GM19035 (cell line): ENCODE measurements at regions not wholly inside any gene's neighbourhood (a gene's known extent, or its start where the extent isn't known, plus 50 kb on each side); places are given as distances from the start of the nearest gene placed in this dataset.
A peak's percentile ranks its signal among the peaks of the same experiment; 100 is the strongest.

Experiments used
- ATAC-seq: cut with Tn5 transposase; IDR thresholded peaks from one replicate; pipeline ENCODE4 v1.9.1; 2021; ENCODE audit not compliant: unreplicated experiment

DNA sequence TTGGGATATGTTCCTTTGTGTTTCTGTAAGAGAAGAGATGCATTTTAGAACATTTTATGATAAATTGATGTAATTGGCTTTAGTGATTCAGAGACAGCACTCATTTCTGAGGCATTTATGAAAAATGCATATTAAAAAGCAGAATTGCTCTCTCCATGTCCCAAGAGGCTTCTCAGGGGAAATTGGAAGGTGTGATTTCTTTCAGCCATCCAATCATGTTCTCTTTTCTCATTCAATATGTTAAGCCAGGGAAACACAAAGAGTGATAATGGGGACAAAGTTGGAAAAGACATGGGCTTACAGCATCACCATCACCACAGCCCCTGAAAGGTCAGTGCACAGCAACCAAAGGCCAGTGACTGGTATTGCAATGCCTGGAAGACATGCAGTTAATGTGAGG lies 129.9 kb upstream of the COL1A2 start:
- no peak for ATAC-seq

DNA sequence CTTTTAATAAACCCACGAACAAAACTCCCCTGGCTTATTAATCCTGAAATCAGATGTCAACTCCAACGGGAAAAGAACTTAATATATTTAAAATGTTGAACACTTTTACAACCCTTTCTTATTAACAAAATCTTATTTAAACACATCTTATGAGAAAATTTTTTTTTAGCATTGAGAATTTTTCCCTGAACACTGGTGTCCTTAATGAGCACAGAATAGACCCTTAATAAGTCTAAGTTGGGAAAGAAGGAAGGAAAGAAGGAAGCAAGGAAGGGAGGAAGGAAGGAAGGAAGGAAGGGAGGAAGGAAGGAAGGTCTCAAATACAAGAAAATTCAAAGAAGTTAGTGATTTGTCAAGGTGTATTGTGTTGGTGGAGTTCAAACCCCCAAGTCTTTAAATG lies 129.2 kb upstream of the COL1A2 start:
- no peak for ATAC-seq

DNA sequence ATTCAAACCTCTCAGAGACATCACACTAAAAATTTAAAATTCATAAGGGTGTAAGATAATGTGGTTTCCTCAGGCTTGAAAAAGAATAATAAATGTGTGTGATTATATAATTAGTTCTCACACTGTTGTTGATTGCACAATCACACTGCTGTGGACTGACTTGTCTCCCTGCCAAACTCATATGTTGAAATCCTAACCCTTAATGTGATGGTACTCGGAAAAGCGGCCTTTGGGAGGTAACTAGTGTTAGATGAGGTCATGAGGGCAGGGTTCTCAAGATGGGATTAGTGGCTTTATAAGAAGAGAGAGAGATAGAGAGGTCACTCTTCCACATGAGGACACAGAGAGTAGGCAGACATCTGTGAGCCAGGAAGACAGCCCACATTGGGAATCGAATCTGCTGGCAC lies 128.5 kb upstream of the COL1A2 start:
- no peak for ATAC-seq

DNA sequence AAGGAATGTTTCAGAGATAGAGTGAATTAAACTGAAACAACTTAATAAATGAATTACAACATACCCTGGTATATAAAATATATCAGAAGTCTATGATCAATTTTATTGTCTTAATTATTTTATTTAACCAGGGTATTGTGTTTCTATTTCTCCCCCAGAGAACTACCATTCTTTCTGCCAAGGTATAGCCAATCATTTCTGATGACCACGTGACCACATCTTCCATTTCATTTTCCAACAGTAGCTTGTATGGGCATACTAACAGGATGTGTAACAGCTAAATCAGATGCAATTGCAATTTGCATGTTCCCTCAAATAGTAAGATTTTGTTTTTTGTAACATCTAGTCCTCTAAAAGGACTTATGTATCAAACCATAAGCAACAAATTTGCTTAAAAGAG lies 123.9 kb upstream of the COL1A2 start:
- ATAC-seq, result no peak

DNA sequence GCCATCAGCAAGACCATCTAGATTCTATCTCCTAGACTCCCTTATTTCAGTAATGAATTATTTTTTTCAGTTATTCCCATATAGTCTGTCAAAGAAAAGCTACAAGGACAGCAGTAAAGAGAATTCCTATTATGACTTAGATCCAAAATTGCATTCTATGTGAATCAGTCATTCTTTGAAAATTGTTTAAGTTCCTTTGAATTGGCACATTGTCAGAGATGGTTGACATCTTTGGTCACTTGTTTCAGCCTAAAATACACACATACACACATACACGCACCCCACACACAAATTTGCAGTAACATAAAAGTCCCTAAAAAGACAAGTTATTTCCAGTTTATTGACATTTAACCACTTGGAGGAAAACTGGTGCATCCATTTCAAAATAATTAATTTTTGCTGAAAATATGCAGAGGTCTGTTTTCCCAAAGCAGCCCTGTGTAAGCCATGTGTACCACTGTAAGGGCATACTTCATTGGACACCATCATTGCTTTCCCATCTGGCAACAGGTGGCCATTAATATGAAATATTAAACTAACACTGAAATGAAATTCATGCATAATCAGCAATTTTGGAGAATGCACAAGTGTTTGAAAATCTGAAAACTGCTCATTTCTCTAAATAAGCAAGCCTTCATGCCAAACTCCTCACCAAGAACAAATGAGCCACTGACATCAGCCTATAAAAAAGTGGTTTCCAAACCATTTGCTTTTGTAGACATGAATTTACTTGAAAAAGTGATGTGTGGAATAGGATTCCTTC lies 121.7 kb upstream of the COL1A2 start:
- no peak for ATAC-seq

DNA sequence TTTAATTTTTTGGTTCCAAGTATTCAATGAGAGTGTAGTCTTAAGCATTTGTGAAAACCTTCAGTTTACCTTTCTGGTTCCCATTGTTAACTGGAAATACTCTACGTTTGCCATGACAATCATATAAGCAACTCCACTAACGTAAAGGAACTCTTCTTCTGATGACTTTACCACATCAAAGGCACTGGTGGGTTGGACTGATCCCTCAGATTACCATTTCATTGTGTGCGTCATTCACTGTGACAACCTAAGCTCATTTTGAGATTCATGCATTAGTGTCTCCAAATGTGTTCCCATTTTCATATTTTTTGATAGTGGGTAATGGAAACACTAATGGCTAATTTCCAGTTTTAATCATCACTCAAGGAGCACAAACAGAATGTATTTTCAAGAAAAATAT lies 119.9 kb upstream of the COL1A2 start:
- no peak for ATAC-seq

DNA sequence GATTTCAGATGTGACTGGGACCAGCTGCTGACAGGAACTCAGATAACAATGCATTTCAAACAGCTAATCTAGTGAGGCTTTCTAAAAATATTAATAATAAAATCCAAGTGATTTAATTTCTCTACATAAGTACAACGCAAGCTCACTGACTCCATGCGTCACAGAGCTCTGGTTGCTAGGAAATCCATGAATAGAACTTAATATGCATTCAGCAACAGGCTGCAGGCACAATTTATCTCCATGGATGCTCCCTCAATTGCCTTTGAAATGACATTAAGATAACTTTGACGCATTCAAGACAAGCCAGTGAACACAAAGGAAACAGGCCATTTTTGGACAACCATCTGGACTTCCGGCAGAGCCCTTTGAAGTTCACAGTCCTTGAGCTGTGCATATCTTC lies 118.7 kb upstream of the COL1A2 start:
- ATAC-seq, result no peak

DNA sequence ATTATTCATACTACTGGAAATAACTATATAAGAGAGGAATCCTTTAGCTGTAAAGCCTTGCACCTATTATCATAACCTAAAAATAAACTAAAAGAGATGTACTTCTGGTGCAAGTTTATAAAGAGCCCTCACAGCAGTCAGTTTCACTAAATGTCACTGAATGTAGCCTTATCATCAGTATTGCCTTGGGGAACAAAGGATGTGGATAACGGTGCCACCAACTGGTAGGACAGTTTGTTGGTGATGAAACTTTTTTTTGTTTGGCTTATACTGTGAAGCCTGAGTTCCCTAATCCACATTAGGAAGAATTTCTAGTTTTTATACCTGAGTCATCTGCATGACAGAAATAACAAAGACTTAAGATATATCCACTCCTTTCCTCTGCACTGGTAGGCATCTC lies 117.9 kb upstream of the COL1A2 start:
- peak; percentile 56 for ATAC-seq

DNA sequence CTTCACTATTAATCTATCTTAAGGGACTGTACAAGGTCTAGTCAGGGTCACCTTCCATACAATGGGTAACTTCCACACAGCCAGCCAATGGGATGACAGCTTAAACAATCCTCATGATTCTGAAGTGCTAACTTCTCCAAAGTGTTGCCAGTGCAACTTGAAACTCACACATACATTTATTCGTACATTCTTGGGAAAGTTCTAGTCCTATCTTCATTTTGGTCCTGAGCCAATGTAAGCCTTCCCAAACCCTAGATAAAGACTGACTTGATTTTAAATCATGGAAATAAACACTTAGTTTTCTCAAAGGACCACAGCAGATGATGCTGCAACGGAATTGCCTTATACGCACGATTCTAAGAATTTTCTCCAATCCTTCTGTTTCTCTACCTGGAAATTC lies 117.5 kb upstream of the COL1A2 start:
- ATAC-seq, result no peak

DNA sequence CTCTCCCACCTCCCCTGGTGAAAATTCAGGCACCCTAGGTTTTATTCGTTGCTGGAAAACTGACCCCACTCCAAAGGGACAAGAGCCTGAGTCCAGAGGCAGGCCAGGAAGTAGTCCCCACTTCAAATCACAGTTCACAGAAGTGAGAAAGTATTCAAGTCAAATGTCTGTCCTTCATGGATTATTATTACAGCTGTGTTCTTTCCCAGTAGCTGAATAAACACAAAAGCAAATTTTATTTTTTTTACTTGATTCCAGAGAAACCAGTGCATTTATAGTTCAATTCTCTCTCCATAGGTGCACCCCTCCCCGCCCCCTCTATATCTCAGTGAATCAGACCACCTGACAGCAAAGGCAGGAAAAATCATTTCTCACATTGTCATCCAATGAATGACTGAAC lies 113.8 kb upstream of the COL1A2 start:
- ATAC-seq, result no peak

DNA sequence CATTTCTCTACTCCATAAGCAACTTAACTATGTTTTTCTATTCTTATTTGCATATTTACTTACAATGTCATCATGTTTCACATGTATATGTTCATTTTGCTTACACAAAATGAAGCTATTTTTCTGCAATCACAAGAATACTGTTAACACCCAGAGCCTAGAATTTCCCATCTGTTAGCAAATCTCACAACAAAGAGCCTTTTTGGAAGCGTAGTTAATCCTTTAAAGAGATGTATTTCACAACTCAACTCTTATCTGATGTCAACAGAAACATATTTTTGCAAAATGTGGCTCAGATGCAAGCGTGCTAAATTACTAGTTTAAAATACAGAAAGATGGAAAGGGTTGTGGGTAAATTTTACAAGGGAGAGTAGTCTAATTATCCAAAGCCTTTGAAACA lies 110.6 kb upstream of the COL1A2 start:
- ATAC-seq, result no peak

DNA sequence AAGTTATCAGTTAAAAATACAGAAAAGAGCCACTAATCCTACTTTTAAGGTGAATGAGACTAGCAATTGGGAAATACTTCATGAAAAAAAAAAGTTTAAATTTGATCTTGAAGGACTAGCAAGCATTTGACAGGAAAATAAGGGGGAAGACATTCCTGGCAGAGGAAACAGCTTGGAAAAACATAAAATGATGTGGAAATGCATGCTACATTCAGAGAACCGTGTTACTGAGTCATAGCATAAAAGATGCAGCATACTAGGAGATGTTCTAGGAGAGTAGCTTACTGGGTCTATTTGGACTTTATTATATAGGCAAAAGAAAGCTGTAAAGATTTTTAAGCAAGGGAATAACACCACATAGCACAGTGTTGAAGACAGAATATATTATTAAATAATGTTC lies 108.6 kb upstream of the COL1A2 start:
- ATAC-seq, result no peak

DNA sequence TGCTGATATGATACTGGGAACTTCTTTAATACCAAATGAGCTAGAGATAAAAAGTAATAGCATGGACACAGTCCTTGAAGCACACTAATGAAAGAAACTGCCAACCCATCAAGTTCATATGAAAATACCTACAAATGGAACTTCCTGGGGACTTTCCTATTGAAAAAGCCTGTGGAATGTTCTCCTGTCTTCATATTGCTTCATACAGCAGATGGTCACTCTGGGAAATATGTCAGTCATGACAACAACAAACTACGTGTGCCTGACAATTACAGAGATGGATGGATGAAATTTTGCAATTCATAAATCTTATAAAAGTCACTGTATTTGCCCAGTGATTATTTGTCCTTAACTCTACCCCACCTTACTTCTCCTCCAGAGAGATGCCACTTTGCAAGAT lies 106.6 kb upstream of the COL1A2 start:
- no peak for ATAC-seq

DNA sequence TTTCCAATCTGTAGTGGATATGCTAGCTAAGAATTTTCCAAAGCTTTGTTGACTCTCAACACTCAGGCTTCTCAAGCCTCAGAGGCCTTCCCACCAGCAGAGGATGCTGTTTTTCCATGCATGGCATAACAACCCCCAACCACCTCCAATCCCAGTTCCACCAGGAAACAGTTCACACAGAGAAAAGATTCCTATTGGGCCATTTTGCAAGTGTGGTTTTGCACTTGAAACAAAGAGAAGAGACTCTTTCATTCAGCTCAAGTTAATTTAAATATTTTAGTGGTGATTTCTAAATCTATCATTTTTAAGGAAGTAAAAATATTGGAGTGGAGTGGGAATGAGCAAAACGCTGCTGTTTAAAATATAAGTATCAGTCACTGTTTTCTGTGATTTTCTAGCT lies 105.6 kb upstream of the COL1A2 start:
- ATAC-seq, result no peak

DNA sequence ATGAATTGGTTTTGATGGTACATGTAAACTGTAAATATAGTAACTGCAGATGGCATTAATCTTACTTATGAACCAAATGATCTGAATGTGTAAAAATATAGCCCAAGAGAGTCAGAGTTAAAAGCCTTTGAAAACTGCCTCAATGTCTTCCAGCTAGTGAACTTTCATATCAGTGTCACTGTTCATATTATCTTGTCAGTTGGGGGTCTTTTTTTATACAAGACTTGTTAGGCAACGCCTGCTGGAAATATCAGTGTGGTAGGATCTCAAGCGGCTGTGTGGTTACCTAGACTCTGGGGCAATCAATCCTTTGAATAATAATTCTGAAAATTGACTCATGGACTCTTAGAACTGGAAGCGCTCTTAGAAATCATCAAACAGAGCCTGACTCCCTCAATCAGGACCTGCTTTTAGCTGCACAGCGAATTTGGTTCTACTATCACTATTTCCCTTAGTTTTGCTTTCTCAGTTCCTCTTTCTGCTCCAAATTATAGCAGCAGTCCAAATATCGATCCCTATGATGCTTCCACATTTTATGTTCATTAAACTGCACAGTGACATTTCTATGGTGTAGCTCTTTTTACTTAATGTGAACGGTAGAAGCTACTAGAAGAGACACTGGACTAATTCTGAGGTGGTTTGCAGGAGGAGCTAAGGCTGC lies 100.1 kb upstream of the COL1A2 start:
- ATAC-seq, result no peak

DNA sequence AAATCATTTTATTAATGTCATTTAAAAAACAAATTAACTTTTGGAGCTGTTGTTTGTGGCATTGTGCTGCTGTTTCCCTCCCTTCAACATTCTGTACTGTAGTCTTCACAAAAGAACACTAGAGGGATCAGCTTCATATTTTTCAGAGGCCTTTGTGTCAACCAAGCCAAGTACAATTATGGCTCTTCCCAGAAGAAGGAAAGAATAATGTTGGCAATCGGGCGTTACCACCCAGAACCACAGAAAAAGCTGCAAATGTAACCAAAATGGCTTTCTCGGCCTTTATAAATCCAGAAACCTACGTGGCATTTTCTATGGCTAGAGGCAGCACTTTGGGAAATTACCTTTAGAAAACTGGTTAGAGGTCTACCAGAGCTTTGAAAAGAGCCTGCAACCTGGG lies 98.8 kb upstream of the COL1A2 start:
- no peak for ATAC-seq

DNA sequence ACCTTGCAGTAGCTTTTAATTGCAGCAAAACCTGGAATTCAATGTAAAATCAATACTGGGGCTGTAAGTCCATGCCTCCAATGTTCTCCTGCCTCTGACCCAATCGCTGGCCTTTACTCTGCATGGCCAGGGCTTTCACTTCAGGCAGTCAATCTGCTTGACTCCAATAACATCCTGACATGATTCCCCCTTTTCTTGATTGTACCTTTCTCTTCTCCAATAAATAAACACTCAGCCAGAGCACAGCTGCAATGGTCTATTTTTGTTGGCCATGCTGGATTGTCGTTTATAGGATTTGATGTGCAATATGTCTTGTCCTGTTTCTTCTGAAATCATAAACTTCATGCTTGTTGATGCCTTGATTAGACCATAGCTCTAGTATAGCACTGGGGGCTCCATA lies 97.8 kb upstream of the COL1A2 start:
- ATAC-seq, result no peak

DNA sequence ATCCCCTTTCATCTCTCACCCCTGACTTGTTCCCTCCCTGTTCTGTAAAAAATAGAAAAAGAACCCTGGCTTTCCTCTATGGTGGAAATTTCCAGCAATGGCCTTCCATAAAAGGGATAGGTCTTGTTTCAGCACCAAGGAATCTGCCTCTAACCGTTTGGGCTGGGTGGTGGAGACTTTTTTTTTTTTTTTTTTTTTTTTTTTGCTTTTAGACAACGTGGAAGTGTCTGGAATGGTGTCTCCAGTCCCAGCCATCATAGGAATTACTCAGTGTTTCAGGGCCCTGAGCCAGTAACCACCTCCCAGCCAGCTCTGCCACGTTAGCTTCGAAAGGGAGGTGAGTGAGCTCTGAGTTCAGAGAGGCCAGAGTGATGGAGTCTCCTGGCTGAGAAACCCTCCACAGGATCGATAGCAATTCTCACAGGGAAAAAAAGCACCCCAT lies 97.3 kb upstream of the COL1A2 start:
- no peak for ATAC-seq

DNA sequence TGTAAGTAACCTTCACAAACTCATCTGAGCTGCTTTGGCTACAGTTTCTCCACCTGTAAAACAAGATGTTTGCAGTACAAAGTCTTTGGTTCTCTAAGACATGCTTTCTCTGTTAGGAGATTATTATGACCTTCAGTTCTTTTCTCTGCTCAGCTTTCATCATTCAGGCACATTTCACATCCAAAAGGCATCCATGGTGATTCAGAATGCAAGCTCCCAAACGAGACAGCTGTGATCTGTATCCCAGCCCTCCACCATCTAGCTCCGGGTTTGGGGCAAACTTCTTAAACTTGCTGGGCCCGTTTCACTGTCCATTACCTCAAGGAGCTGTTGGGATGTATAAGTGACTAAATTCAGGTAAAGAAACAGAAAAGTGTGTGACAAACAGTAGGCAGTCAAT lies 95.8 kb upstream of the COL1A2 start:
- ATAC-seq, result no peak

DNA sequence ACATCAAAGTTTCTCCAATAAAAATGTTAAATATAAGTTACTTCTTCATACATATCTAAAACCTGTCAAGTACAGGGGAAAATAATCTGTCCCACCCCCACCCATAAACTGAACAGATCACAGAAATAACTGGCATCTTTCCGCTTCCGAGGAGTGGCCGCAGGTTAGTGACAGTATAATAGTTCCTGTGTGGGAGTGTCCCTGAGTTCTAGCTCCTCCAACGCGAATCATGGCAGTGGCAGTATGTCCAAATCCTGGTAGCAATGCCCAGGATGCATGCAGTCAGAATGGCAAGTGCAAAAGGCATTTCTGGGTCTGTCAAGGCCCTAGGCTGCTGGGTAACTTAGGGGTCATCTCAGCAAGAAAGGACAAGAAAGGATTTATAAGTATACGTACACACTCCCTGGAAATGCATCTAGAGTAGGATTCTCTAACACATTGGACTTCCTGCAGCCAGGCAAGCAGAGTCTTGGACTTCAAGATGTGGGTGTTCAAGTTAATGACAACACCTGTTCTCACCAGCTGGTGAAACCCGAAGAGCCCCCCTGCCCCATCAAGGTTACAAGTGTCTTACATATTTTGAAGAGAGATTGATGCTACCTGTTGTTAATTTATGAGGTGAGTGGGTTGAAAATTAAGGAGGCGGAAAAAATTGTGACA lies 94.4 kb upstream of the COL1A2 start:
- ATAC-seq, result no peak

DNA sequence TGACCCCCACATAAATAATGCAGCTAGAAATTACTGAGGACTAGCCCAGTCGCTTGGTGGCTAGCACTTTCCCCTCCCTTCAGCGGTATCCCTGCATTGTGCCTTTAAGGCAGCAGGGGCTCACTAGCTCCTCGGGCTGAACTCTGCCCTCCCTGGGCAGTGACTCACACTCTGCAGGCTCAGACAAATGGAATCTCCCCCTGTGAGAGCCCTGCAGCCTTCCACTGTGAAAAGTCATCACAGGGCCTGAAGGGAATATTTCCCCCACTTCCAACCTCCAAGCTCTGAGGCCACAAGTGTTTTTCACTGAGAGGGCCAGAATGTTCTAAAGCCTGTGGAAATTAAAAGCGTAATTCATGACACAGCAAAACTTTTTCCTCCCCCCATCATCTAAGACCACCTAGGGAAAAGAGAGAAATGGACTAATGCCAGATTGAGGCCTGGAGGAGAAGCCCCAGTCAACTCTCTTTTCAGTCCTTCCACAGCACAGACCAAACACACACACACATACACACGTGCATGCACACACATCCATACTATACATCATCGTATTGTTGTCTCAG lies 93.6 kb upstream of the COL1A2 start:
- no peak for ATAC-seq

DNA sequence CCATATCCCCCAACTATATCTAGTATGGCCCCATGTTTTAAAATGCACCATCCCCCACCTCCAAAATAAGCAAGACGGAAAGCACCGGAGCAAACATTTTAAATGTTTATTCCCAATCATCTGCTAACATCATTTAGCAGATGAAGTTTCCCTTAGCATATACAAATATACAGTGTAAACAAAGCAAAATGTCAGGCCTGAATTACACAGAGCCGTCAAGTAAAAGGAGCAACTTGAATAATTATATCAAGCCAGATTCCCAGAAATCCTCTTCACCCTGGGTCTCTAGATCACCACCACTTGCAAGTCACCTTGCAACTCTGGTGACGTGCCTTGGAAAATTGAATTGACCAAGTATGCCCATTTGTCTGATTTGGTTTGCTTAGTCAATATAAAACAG lies 91.6 kb upstream of the COL1A2 start:
- ATAC-seq, result no peak
